ENCODE measurements at regions not wholly inside any gene's neighbourhood (a gene's known extent, or its start where the extent isn't known, plus 50 kb on each side); places are given as distances from the start of the nearest gene placed in this dataset.

GRCh38 chr3:117252208-117252607 lies 542.6 kb downstream of the TUSC7 start (continued):
- TF ChIP-seq ZNF462 (CRISPR knock-in tag; IDR thresholded peaks at IDR 0.05), result no peak
- no peak for TF ChIP-seq NANOG (IDR thresholded peaks at IDR 0.05; ENCODE audit: borderline replicate concordance)
- no peak for TF ChIP-seq STAT1 (IDR thresholded peaks at IDR 0.05; ENCODE audit: unreplicated experiment)
- TF ChIP-seq CTCF (conservative IDR thresholded peaks at IDR 0.05; ENCODE audit: low read depth in 2 of 2), result no peak
- TF ChIP-seq EZH2 (IDR thresholded peaks at IDR 0.05; ENCODE audit: low read depth, unreplicated experiment), result no peak
- TF ChIP-seq CREB1 (CRISPR knock-in tag; IDR thresholded peaks at IDR 0.05; ENCODE audit: low read depth), result no peak

- no peak overlapping the region for H3K27ac ChIP-seq (ENCODE audit: low read depth)
- no peaks in the 10 kb centered on the region for H3K9me3 Mint-ChIP-seq
- no peaks in the 10 kb centered on the region for H3F3A ChIP-seq (replicated peaks; ENCODE audit: low read depth)
- DNase-seq (ENCODE audit: low spot score) (no peak), ATAC-seq (no peak)
- no peaks in the 10 kb centered on the region for H3K36me3 Mint-ChIP-seq (ENCODE audit: low read depth)
- H3K4me3 ChIP-seq, result no peak overlapping the region
- H3K27me3 Mint-ChIP-seq (ENCODE audit: insufficient read depth, low read depth, poor library complexity), result peaks cover 2% of the 10 kb centered on the region
- H3K4me1 Mint-ChIP-seq, result peaks cover 6% of the 10 kb centered on the region
- H3K4me2 ChIP-seq, result no peak overlapping the region
- no peaks in the 10 kb centered on the region for H3K79me2 ChIP-seq (replicated peaks; ENCODE audit: insufficient read depth)
- H3K27me3 ChIP-seq (ENCODE audit: insufficient read depth), result no peaks in the 10 kb centered on the region
- H3K4me3 Mint-ChIP-seq, result no peak overlapping the region
- H3K27ac Mint-ChIP-seq, result no peak overlapping the region
- H3K4me1 ChIP-seq (ENCODE audit: insufficient read depth), result peaks cover 5% of the 10 kb centered on the region; the same call in 1 of the 2 replicates
- no peak overlapping the region for H2AFZ ChIP-seq
- no peaks in the 10 kb centered on the region for H4K20me1 ChIP-seq (replicated peaks; ENCODE audit: insufficient read depth)
- no peaks in the 10 kb centered on the region for H3K36me3 ChIP-seq (ENCODE audit: insufficient read depth)
- no peaks in the 10 kb centered on the region for H3K9me2 ChIP-seq (ENCODE audit: insufficient read depth)
- TF ChIP-seq ZNF331 (CRISPR knock-in tag; IDR thresholded peaks at IDR 0.05; ENCODE audit: low read depth) (no peak), NANOG (IDR thresholded peaks at IDR 0.05; ENCODE audit: borderline replicate concordance) (no peak), REST (IDR thresholded peaks at IDR 0.05; ENCODE audit: unreplicated experiment) (peak; percentile 59), CTCF (conservative IDR thresholded peaks at IDR 0.05; ENCODE audit: low read depth in 2 of 2) (no peak), ETS1 (IDR thresholded peaks at IDR 0.05) (no peak)
These were observed 543.1 kb downstream of the TUSC7 start for GRCh38 chr3:117252651-117253050.

Measured in GM23338 (cell line).